OCI-LY7 (cell line): ENCODE measurements at regions not wholly inside any gene's neighbourhood (a gene's known extent, or its start where the extent isn't known, plus 50 kb on each side); places are given as distances from the start of the nearest gene placed in this dataset.

Source experiments
- BruUV-seq: library from RNA; stranded (reverse); fragments of 400-500 nt; replicated peaks from 2 replicates; lab custom pipeline; 2021; lab: Mats Ljungman, UMichigan
- CTCF ChIA-PET: fragments of 300-600 bp; sonication (Branson Sonifier 250); formaldehyde crosslinking; loops from one replicate; lab custom pipeline; 2022; ENCODE audit warnings: antibody characterized with exemption; ENCODE audit not compliant: unreplicated experiment; lab: Charles Lee
- POLR2A ChIA-PET: fragments of 300-600 bp; sonication (Branson Sonifier 250); formaldehyde crosslinking; loops from one replicate; lab custom pipeline; 2022; ENCODE audit warnings: antibody characterized with exemption; lab: Charles Lee
- DNase-seq: peaks from one replicate; pipeline ENCODE4 v3.0.0-alpha.2; 2015; ENCODE audit warnings: low spot score
- H2AFZ ChIP-seq: fragments of 200-600 bp; sonication (generic), shearing (Covaris generic); 2 replicates; pipeline ENCODE4 v1.6.1; 2014; ENCODE audit warnings: mild to moderate bottlenecking, antibody characterized with exemption, low read length, moderate library complexity
- H3K27ac ChIP-seq: fragments of 200-600 bp; sonication (generic); 2 replicates; pipeline ENCODE4 v1.5.1; 2014; ENCODE audit warnings: mixed run types, low read depth, mild to moderate bottlenecking, moderate library complexity, low read length, inconsistent platforms; ENCODE audit not compliant: poor library complexity, severe bottlenecking
- H3K36me3 ChIP-seq: fragments of 200-600 bp; sonication (generic); 2 replicates; pipeline ENCODE4 v1.6.1; 2014; ENCODE audit warnings: mild to moderate bottlenecking, antibody characterized with exemption, low read length, moderate library complexity, mixed read lengths; ENCODE audit not compliant: insufficient read depth
- H3K4me1 ChIP-seq: fragments of 200-600 bp; sonication (generic); 2 replicates; pipeline ENCODE4 v1.5.1; 2014; ENCODE audit warnings: mild to moderate bottlenecking, low read length; ENCODE audit not compliant: insufficient read depth, poor library complexity, severe bottlenecking
- H3K4me2 ChIP-seq: fragments of 200-600 bp; sonication (generic); 2 replicates; pipeline ENCODE4 v1.6.1; 2014; ENCODE audit warnings: mild to moderate bottlenecking, low read length
- H3K4me3 ChIP-seq: fragments of 200-600 bp; sonication (generic); 2 replicates; pipeline ENCODE4 v1.5.1; 2014; ENCODE audit warnings: mild to moderate bottlenecking, low read depth, low read length; ENCODE audit not compliant: poor library complexity, severe bottlenecking
- H3K79me2 ChIP-seq: fragments of 200-600 bp; sonication (generic); 2 replicates; pipeline ENCODE4 v1.6.1; 2016; ENCODE audit warnings: low read depth, mild to moderate bottlenecking, low read length, moderate library complexity, mixed read lengths; ENCODE audit not compliant: insufficient read depth
- H3K9me2 ChIP-seq: fragments of 200-600 bp; sonication (generic); 2 replicates; pipeline ENCODE4 v1.6.1; 2016; ENCODE audit warnings: mild to moderate bottlenecking, low read length, mixed read lengths; ENCODE audit not compliant: insufficient read depth
- H3K9me3 ChIP-seq: fragments of 200-600 bp; sonication (generic); 2 replicates; pipeline ENCODE4 v1.6.1; 2014; ENCODE audit warnings: mild to moderate bottlenecking, mixed run types, low read length, mixed read lengths
- H4K20me1 ChIP-seq: fragments of 200-600 bp; sonication (generic); 2 replicates; pipeline ENCODE4 v1.6.1; 2014; ENCODE audit warnings: mild to moderate bottlenecking, antibody characterized with exemption, low read length, moderate library complexity, mixed read lengths; ENCODE audit not compliant: insufficient read depth
- CTCF ChIP-seq: fragments of 200-600 bp; sonication (generic); conservative IDR thresholded peaks from 2 replicates; pipeline ENCODE4 v1.5.1; 2014; ENCODE audit warnings: mild to moderate bottlenecking, antibody characterized with exemption, low read length, moderate library complexity, mixed read lengths
- EZH2phosphoT487 ChIP-seq: fragments of 200-600 bp; sonication (generic); IDR thresholded peaks from 2 replicates; pipeline ENCODE4 v1.6.1; 2018; ENCODE audit warnings: low read depth, borderline replicate concordance, mild to moderate bottlenecking, mixed run types, antibody characterized with exemption, low read length, moderate library complexity, mixed read lengths
- intact Hi-C: fragments of 100-400 bp; cut with micrococcal nuclease; formaldehyde crosslinking; loops from one replicate; pipeline ENCODE4 v1.10.0; 2022; ENCODE audit not compliant: unreplicated experiment

- DNase-seq = no peak
- Histone ChIP-seq H3K36me3 (peaks cover 47% of the 10 kb centered on the region), H3K79me2 (no peaks in the 10 kb centered on the region), H2AFZ (no peak overlapping the region), H3K4me3 (no peak overlapping the region), H3K27ac (no peak overlapping the region), H4K20me1 (no peaks in the 10 kb centered on the region), H3K9me2 (no peaks in the 10 kb centered on the region), H3K4me1 (peaks cover 20% of the 10 kb centered on the region), H3K9me3 (peaks cover 64% of the 10 kb centered on the region), H3K4me2 (no peak overlapping the region)
- ChIA-PET CTCF (no interaction called here), POLR2A (interaction anchor here (0.6 to 2.0 kb wide), 7 partner anchors 11 to 478 kb away, joined by 3 to 5 read pairs (median 3); no protein-coding TSS in a partner anchor)
- BruUV-seq = no TSS peak
- intact Hi-C loops = loop anchor here (10.0 kb wide), 1 partner anchor 412 kb away; no protein-coding TSS in a partner anchor
- TF ChIP-seq EZH2phosphoT487 (no peak), CTCF (no peak)
Measured at GRCh38 chr2:145416640-145417039, 896.7 kb upstream of the ZEB2 start.

GRCh38 chr2:145415151-145415550 is 895.2 kb upstream of the ZEB2 start:
- POLR2A ChIA-PET = interaction anchor here (0.6 to 2.0 kb wide), 5 partner anchors 12 to 892 kb away, joined by 3 to 6 read pairs (median 4); no protein-coding TSS in a partner anchor
- CTCF ChIA-PET = no interaction called here

More at GRCh38 chr2:145415151-145415550, 895.2 kb upstream of the ZEB2 start:
- no peaks in the 10 kb centered on the region for H3K9me2 ChIP-seq
- no peak overlapping the region for H3K27ac ChIP-seq
- peaks cover 34% of the 10 kb centered on the region for H3K4me1 ChIP-seq
- peaks cover 62% of the 10 kb centered on the region for H3K9me3 ChIP-seq
- H3K79me2 ChIP-seq = no peaks in the 10 kb centered on the region
- no peak overlapping the region for H3K4me2 ChIP-seq
- BruUV-seq = no TSS peak
- intact Hi-C loops = loop anchor here (10.0 kb wide), 1 partner anchor 410 kb away; no protein-coding TSS in a partner anchor
- no peaks in the 10 kb centered on the region for H4K20me1 ChIP-seq
- H3K36me3 ChIP-seq = peaks cover 52% of the 10 kb centered on the region
- no peak overlapping the region for H3K4me3 ChIP-seq
- no peak overlapping the region for H2AFZ ChIP-seq
- TF ChIP-seq EZH2phosphoT487 (no peak), CTCF (no peak)
- peak; percentile 46 for DNase-seq
